Bronchial epithelial cell (primary cell): ENCODE measurements at regions not wholly inside any gene's neighbourhood (a gene's known extent, or its start where the extent isn't known, plus 50 kb on each side); places are given as distances from the start of the nearest gene placed in this dataset.

Source experiments
- DNase-seq: peaks from one replicate; pipeline ENCODE4 v3.0.0-alpha.2; 2010; ENCODE audit warnings: low read depth
- FAIRE-seq: peaks from 2 replicates; lab custom pipeline; 2011; peaks lifted over from hg19 to GRCh38; lab: Jason Lieb, UNC
- H3K27me3 ChIP-seq: 2 replicates; pipeline ENCODE4 v1.5.1; 2011; ENCODE audit warnings: low read length; ENCODE audit not compliant: control insufficient read depth, insufficient read depth
- H3K36me3 ChIP-seq: 2 replicates; pipeline ENCODE4 v1.5.1; 2011; ENCODE audit warnings: low read length; ENCODE audit not compliant: control insufficient read depth, insufficient read depth
- H3K4me3 ChIP-seq: 2 replicates; pipeline ENCODE4 v1.5.1; 2011; ENCODE audit warnings: mild to moderate bottlenecking, low read depth, low read length, control low read depth
- CTCF ChIP-seq: IDR thresholded peaks from 2 replicates; pipeline ENCODE4 v1.5.1; 2011; ENCODE audit warnings: mild to moderate bottlenecking, moderate library complexity, low read length, control low read depth, inconsistent platforms; ENCODE audit not compliant: insufficient read depth, severe bottlenecking

- FAIRE-seq: no peak
- TF ChIP-seq CTCF: no peak
- H3K4me3 ChIP-seq: no peak overlapping the region
- H3K36me3 ChIP-seq: no peaks in the 10 kb centered on the region
- no peaks in the 10 kb centered on the region for H3K27me3 ChIP-seq
- DNase-seq: no peak
Measured at GRCh38 chr1:222314839-222315238, 233.1 kb downstream of the HHIPL2 start.

DNA sequence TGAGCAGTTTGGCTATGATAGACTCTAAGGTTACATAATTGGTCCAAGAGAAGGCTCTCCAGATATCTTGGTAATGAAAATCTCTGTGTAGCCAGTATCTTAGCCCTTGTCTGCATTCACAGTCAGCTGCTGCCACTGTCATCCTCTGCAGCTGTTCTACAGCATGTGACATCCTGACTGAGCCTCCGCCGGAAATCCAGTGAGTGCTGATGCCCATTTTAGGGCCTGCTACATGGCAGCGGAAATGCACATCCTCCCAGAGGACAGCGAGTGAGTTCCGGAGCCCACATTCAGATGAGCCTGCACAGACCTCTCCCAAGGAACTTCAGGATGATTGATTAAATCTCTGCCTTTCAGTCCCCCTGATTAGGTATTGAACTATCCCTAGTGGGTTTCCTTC is 237.1 kb downstream of the HHIPL2 start:
- FAIRE-seq: no peak
- no peak for DNase-seq
- H3K4me3 ChIP-seq: no peak overlapping the region
- H3K27me3 ChIP-seq: no peaks in the 10 kb centered on the region
- no peak for TF ChIP-seq CTCF
- H3K36me3 ChIP-seq: no peaks in the 10 kb centered on the region

DNA sequence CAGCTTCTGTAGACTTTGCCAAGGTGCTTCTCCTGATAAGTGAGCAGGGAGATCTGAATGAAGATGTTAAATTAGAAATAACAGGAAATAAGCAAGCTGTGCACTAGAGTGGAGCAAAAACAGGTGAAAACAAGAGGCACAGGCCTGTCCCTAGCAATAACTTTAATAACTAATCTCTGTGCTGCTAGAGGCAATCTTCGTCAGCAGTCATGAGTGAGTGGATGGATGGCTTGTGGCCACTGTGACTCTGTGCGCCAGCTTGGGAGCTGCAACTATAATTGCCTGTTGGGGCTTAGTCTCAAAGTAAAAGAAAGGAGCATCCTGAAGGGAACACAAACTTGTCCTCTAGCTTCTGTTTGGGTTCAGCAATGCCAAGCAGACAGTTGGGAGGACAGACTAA is 240.3 kb downstream of the HHIPL2 start:
- no peaks in the 10 kb centered on the region for H3K36me3 ChIP-seq
- H3K4me3 ChIP-seq: no peak overlapping the region
- no peak for TF ChIP-seq CTCF
- FAIRE-seq: no peak
- no peak for DNase-seq
- H3K27me3 ChIP-seq: no peaks in the 10 kb centered on the region

- no peak for TF ChIP-seq CTCF
- Histone ChIP-seq H3K27me3 (no peaks in the 10 kb centered on the region), H3K4me3 (no peak overlapping the region), H3K36me3 (no peaks in the 10 kb centered on the region)
- DNase-seq (peak; percentile 17), FAIRE-seq (no peak)
Measured at GRCh38 chr1:222306512-222306911, 241.4 kb downstream of the HHIPL2 start.

DNA sequence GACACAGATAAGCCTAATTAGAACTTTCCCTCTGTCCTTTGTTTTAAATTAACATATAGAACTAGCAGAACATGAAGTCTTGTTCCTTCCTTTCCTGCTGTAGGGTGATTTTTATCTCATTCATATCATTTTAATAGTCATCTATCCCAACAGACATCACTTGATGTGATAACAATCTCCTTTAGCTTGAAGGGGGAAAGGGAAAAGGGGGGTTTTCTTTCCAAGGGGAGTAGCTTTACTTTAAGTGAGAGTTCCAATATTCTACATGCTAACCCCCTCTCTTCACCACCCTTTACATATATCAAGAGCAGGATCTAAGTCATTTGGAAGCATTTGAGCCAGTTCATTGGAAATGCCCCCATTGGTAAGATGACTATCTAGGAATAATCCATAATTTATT is 241.9 kb downstream of the HHIPL2 start:
- no peak for TF ChIP-seq CTCF
- Histone ChIP-seq H3K27me3 (no peaks in the 10 kb centered on the region), H3K4me3 (no peak overlapping the region), H3K36me3 (no peaks in the 10 kb centered on the region)
- DNase-seq: no peak
- FAIRE-seq: no peak

DNA sequence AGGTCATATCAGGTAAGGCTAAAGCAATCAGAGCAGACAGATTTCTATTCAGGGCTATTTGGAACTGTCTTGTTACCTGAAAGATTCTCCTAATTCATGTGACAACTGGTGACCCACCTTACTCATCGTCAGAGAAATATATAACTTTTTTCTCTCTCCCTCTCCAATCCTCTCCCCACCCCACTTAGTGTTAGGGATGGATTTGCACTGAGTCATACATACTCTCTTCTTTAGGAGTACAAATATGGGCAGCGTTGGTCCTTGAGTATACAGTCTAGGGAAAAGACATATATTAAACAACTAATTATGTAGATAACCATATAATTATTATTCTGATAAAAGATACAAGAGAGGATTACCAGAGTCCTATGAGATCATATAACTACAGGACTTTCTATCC is 246.3 kb downstream of the HHIPL2 start:
- FAIRE-seq: no peak
- TF ChIP-seq CTCF: no peak
- no peaks in the 10 kb centered on the region for H3K27me3 ChIP-seq
- no peak overlapping the region for H3K4me3 ChIP-seq
- H3K36me3 ChIP-seq: no peaks in the 10 kb centered on the region
- DNase-seq: no peak
